ENCODE measurements at regions not wholly inside any gene's neighbourhood (a gene's known extent, or its start where the extent isn't known, plus 50 kb on each side); places are given as distances from the start of the nearest gene placed in this dataset.

- H3F3A ChIP-seq (ENCODE audit: insufficient read depth, low read length): no peaks in the 10 kb centered on the region
- no peaks in the 10 kb centered on the region for H3K9me3 ChIP-seq (ENCODE audit: low read length)
- no peaks in the 10 kb centered on the region for H3K4me1 ChIP-seq (ENCODE audit: insufficient read depth, low read length, severe bottlenecking)
- no peaks in the 10 kb centered on the region for H3K36me3 ChIP-seq (ENCODE audit: insufficient read depth, low read length)
- no peaks in the 10 kb centered on the region for H3K79me2 ChIP-seq (ENCODE audit: insufficient read depth, low read length)
- no peak overlapping the region for H3K9ac ChIP-seq (ENCODE audit: low read length)
- no peak overlapping the region for H3K4me3 ChIP-seq (ENCODE audit: low read depth, low read length, poor library complexity, severe bottlenecking)
- H3K27me3 ChIP-seq (ENCODE audit: insufficient read depth, low read length): no peaks in the 10 kb centered on the region
- H3K27ac ChIP-seq (ENCODE audit: low read depth, low read length, poor library complexity, severe bottlenecking): no peak overlapping the region
- no peaks in the 10 kb centered on the region for H4K20me1 ChIP-seq (ENCODE audit: insufficient read depth, low read length)
- no peak overlapping the region for H2AFZ ChIP-seq (ENCODE audit: low read length)
- no peak overlapping the region for H3K4me2 ChIP-seq (ENCODE audit: low read length)
- no peak for TF ChIP-seq EZH2 (IDR thresholded peaks at IDR 0.05; ENCODE audit: borderline replicate concordance, low read length)
- no peak for TF ChIP-seq CTCF (IDR thresholded peaks at IDR 0.05; ENCODE audit: low read length)
- H3K9me2 ChIP-seq (ENCODE audit: low read depth, low read length): no peaks in the 10 kb centered on the region
Observed at GRCh38 chr4:96097693-96098092, 257.8 kb downstream of the PDHA2 start.

GRCh38 chr4:96099031-96099430 is 259.1 kb downstream of the PDHA2 start:
- H3K79me2 ChIP-seq (ENCODE audit: insufficient read depth, low read length): no peaks in the 10 kb centered on the region
- no peak for TF ChIP-seq EZH2 (IDR thresholded peaks at IDR 0.05; ENCODE audit: borderline replicate concordance, low read length)
- no peak for TF ChIP-seq CTCF (IDR thresholded peaks at IDR 0.05; ENCODE audit: low read length)
- H3K4me1 ChIP-seq (ENCODE audit: insufficient read depth, low read length, severe bottlenecking): no peaks in the 10 kb centered on the region
- H4K20me1 ChIP-seq (ENCODE audit: insufficient read depth, low read length): no peaks in the 10 kb centered on the region
- H3K9me3 ChIP-seq (ENCODE audit: low read length): no peaks in the 10 kb centered on the region
- H3K27ac ChIP-seq (ENCODE audit: low read depth, low read length, poor library complexity, severe bottlenecking): no peak overlapping the region
- no peaks in the 10 kb centered on the region for H3F3A ChIP-seq (ENCODE audit: insufficient read depth, low read length)
- H3K9me2 ChIP-seq (ENCODE audit: low read depth, low read length): no peaks in the 10 kb centered on the region
- H3K36me3 ChIP-seq (ENCODE audit: insufficient read depth, low read length): no peaks in the 10 kb centered on the region
- no peaks in the 10 kb centered on the region for H3K27me3 ChIP-seq (ENCODE audit: insufficient read depth, low read length)
- no peak overlapping the region for H3K4me2 ChIP-seq (ENCODE audit: low read length)
- H3K9ac ChIP-seq (ENCODE audit: low read length): no peak overlapping the region
- H2AFZ ChIP-seq (ENCODE audit: low read length): no peak overlapping the region
- no peak overlapping the region for H3K4me3 ChIP-seq (ENCODE audit: low read depth, low read length, poor library complexity, severe bottlenecking)

GRCh38 chr4:96102541-96103026 is 262.7 kb downstream of the PDHA2 start:
- TF ChIP-seq EZH2 (IDR thresholded peaks at IDR 0.05; ENCODE audit: borderline replicate concordance, low read length) (no peak), CTCF (IDR thresholded peaks at IDR 0.05; ENCODE audit: low read length) (no peak)
- Histone ChIP-seq H3K4me2 (ENCODE audit: low read length) (no peak overlapping the region), H3K27me3 (ENCODE audit: insufficient read depth, low read length) (no peaks in the 10 kb centered on the region)

More at GRCh38 chr4:96102541-96103026, 262.7 kb downstream of the PDHA2 start:
- Histone ChIP-seq H3K36me3 (ENCODE audit: insufficient read depth, low read length) (no peaks in the 10 kb centered on the region), H3K79me2 (ENCODE audit: insufficient read depth, low read length) (no peaks in the 10 kb centered on the region), H3K9ac (ENCODE audit: low read length) (no peak overlapping the region), H2AFZ (ENCODE audit: low read length) (no peak overlapping the region), H3K9me3 (ENCODE audit: low read length) (no peaks in the 10 kb centered on the region), H3K9me2 (ENCODE audit: low read depth, low read length) (no peaks in the 10 kb centered on the region), H3K27ac (ENCODE audit: low read depth, low read length, poor library complexity, severe bottlenecking) (no peak overlapping the region), H4K20me1 (ENCODE audit: insufficient read depth, low read length) (no peaks in the 10 kb centered on the region), H3F3A (ENCODE audit: insufficient read depth, low read length) (no peaks in the 10 kb centered on the region), H3K4me1 (ENCODE audit: insufficient read depth, low read length, severe bottlenecking) (no peaks in the 10 kb centered on the region), H3K4me3 (ENCODE audit: low read depth, low read length, poor library complexity, severe bottlenecking) (no peak overlapping the region)
